GM18517 (cell line): ENCODE measurements at regions not wholly inside any gene's neighbourhood (a gene's known extent, or its start where the extent isn't known, plus 50 kb on each side); places are given as distances from the start of the nearest gene placed in this dataset.
"Not testable (repeated sequence)": the region's sequence is repeated elsewhere in the genome, so short reads cannot be mapped to it uniquely, and the experiment has no call there.

Source experiments
- ATAC-seq: cut with Tn5 transposase; IDR thresholded peaks from one replicate; pipeline ENCODE4 v1.9.1; 2021; ENCODE audit warnings: mild to moderate bottlenecking, moderate library complexity; ENCODE audit not compliant: unreplicated experiment

- no peak for ATAC-seq
These were observed 854.5 kb upstream of the EYS start for GRCh38 chr6:66561479-66561878.

- no peak for ATAC-seq
These were observed 851.2 kb upstream of the EYS start for GRCh38 chr6:66558189-66558588.

GRCh38 chr6:66556936-66557335 lies 849.9 kb upstream of the EYS start:
- no peak for ATAC-seq

- ATAC-seq = no peak
These were observed 848.1 kb upstream of the EYS start for GRCh38 chr6:66555082-66555481.

DNA sequence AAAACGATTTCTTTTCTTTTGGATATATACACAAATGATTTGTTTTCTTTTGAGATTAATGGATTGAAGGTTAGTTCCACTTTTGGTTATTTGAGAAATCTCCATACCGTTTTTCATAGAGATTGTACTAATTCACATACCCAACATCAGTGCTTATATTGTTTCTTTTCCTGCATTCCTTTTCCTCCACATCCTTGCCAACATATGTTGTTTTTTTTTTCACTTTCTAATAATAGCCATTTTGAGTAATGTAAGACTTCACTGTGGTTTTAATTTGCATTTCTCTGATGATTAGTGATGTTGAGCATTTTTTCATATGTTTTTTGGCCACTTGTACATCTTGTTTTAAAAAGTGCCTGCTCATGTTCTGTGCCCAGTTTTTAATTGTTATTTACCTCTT lies 846.4 kb upstream of the EYS start:
- ATAC-seq = no peak

DNA sequence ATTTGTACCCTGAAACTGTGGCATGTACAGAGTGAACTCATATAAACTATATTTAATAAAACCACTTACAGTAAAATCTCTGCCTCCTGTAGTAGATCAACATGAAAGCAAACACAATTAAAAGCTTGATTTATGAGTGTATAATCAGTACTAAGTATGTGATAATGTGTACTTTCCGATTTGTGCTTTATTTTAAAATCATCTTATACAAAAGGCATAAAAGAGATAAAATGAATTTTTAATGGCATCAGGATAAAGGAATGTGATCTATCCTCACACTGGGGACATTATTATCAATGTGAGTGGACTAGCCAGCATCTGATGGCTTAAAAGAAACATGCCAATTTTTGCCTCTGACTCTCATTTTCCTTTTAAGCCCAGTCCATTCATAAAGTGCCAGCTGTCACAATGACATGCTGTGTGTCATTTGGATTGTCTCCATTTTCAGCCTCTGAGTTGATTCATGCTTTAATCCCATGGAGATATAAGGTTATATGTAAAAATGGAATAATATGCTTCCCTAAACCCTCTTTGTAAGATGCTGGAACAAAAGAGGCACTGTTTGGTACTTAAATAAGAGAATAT lies 831.6 kb upstream of the EYS start:
- no peak for ATAC-seq

DNA sequence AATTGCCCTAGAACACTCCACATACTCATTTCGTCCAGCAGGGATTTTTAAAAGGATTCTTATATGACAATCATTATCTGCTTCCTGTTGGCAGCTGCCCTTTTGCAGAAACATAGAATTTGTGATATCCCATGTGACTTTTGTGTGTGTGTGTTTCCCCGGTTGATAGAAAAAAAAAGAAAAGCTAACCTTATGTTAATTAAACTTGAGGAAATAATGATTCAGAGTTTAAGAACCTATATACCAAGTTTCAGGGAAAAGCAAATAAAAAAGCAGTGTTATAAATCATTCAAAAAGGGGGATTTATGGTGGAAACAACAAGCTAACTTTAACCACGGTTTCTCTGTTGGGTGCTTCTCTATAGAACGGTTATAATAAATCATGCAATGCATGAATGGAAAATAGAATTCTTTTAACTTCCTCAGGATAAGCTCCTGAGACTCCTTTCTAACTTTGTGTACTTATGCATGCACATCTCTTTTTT lies 826.9 kb upstream of the EYS start:
- no peak for ATAC-seq

DNA sequence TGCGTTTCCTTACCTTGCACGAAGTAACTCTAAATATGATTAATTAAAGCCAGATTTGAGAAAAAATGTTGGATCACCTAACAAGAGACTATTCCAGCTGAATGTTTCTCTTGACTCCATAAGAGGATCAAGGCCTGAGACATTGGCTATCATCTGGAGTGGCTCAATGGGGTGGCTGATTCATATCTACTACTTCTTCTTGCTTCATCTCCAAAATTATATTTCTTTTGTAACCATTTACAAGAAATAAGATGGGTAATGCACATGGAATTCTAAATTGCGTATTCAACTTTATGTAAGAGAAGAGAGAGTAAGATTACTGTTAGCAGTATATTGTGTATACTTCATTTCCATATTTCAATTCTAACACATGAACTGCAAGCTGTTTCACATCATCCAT lies 819.0 kb upstream of the EYS start:
- ATAC-seq = no peak

GRCh38 chr6:66522864-66523263 lies 815.8 kb upstream of the EYS start:
- ATAC-seq = no peak

DNA sequence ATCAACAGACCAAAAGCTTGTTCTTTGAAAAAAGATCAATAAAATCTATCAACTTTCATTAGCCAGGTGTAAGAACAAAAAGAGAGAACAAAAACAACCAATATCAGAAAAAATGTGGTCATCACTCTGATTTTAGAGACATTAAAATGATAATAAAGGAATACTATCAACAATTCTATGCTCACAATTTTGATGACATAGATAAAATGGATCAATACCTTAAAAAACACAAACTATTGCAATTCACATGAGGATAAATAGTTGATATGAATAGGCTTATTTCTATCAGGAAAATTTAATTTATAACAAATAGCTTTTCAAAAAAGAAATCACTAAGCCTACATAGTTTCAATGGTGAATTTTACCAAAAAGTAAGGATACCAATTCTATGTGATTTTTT lies 809.4 kb upstream of the EYS start:
- ATAC-seq = no peak

DNA sequence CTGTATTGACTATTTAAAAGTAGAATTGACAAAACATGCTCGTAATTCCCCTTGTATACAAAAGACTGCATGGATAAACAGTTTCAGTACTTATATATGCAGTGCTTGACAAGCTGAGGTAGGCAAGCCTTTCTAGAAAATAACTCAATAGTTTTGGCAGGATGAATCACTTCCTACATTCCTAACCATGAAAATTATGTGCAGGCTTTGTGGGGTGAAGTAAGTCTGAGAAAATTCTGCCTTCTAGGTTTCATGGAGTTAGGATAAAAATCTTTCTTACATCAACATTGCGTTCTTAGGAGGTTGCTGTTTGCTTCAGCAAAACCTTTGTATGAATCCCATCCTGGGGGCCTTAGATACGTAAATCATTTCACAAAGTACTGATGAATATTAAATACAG lies 801.4 kb upstream of the EYS start:
- no peak for ATAC-seq

DNA sequence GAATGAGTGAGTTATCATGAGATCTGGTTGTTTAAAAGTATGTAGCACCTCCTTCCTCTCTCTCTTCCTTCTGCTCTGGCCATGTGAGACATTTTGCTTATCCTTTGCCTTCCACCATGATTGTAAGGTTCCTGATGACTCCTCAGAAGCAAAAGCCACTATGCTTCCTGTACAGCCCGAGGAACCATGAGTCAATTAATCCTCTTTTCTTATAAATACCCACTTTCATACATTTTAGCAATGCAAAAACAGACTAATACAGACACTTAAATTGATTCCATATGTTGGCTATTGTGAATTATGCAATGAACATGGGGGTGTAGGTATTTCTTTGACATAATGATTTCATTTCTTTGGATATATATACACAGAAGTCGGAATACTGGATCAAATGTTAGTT lies 792.8 kb upstream of the EYS start:
- ATAC-seq = no peak

GRCh38 chr6:66496659-66497058 lies 789.6 kb upstream of the EYS start:
- no peak for ATAC-seq

- not testable (repeated sequence) for ATAC-seq
These were observed 787.6 kb upstream of the EYS start for GRCh38 chr6:66494643-66495042.

DNA sequence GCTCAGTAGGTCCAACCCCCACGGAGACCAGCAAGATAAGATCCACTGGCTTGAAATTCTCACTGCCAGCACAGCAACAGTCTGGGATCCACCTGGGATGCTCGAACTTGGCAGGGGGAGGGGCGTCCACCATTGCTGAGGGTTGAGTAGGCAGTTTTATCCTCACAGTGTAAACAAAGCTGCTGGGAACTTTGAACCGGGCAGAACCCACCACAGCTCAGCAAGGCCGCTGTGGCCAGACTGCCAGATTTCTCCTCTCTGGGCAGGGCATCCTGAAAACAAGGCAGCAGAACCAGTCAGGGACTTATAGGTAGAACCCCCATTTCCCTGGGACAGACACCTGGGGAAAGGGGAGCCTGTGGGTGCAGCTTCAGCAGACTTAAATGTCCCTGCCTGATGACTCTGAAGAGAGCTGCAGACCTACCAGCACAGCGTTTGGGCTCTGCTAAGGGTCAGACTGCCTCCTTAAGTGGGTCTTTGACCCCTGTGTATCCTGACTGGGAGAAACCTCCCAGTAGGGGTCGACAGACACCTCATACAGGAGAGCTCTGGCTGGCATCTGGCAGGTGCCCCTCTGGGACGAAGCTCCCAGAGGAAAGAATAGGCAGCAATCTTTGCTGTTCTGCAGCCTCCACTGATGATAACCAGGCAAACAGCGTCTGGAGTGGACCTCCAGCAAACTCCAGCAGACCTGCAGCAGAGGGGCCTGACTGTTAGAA lies 782.4 kb upstream of the EYS start:
- ATAC-seq = no peak

DNA sequence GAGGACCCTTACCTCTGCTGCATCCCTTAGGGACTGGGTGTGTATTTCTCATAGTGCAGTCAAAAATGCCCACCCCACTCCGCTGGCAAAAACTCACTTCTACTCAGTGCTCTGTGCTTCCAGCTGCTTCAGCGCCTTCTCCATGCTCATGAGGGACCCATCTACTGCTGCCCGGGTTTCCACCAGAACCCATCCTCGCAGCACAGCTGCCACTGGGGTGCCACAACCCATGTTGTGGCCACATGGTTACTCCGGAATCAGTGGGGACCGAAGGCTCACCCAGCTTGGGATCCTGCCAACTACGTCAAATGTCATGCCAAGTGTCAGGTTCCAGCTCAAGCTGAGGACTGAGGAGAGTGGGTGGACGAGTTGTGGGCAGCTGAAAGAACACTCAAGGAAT lies 774.2 kb upstream of the EYS start:
- ATAC-seq = no peak

- no peak for ATAC-seq
These were observed 771.7 kb upstream of the EYS start for GRCh38 chr6:66478705-66479104.

DNA sequence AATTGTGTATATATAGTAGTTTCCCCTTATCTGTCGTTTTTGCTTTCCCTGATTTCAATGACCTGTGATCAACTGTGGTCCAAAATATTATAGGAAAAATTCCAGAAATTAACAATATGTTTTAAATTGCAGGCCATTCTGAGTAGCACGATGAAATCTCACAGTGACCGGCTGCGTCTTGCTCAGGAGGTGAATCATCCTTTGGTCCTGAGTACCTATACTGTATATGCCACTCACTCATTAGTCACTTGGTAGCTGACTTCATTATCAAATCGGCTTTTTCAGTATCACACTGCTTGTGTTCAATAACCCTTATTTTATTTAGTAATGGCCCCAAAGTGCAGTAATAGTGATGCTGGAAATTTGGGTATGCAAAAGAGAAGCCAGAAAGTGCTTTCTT lies 728.3 kb upstream of the EYS start:
- ATAC-seq = no peak

DNA sequence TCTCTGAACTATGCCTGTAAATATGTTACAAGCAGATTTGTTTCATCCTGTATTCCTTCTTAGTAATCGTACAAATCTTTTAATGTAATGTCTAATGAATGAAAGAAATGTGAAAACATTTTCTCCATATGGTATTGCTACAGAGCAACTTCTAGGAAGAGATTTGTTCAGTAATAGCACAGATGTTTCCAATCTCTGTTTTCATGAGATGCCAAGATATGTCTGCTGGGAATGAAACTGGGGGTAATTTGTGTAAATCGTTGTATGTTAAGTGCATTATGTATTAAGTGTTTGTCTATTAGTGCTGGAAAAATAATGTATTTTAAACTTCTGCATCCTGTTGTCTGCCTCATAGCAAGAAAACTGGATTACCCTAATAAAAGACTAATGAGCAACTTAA lies 722.2 kb upstream of the EYS start:
- ATAC-seq = no peak

DNA sequence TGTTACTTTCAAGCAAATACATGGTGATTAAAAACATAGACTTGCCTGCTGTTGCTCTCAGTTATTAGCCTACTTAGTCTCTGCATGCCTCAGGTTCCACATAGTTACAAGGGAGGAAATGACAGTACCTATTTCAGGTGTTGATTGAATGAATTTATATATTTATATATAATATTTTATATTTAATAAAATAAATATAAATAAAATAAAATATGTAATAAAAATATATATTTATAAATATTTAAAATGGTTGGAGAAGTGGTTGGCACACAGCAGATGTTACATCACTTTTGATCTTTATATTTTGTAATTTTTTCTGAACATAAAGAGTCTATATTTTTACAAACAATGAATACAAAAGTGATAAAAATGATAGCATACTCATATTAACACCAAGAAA lies 716.0 kb upstream of the EYS start:
- ATAC-seq = no peak

DNA sequence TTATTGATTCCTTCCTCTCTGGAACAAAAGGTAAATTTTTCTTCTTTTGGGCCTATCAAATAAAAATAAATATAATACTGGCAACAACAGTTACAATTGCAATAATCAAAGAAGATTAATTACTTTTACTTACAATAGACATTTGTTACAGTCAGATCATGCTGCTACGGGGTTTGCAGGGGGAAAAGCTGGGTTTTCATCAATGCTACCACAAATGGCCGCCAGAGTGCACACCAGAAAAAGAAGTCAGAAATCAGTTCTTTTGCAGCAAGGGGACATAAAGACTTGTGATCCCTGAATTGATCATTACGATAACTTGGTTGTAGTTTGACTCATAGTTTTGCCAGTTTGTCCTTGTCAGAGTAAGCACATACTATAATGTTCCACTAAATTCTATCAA lies 714.5 kb upstream of the EYS start:
- ATAC-seq = no peak

DNA sequence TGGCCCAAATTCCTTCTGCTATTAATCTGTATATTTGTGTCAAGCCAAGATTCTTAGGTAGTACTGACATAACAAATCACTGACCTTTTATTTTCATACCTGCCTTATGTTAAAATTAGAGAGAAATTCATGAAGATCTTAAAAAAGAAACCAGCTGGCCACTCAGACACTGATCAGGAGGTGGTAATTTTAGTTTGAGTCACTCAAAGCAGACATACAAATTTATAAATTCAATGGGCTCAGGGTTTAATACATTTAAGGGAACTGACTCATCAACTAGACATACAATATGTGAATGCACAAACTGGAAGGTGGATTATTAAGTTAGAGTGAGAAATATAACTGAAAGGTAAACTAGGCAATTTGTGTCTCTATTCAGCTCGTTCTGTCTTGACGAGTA lies 711.9 kb upstream of the EYS start:
- no peak for ATAC-seq

DNA sequence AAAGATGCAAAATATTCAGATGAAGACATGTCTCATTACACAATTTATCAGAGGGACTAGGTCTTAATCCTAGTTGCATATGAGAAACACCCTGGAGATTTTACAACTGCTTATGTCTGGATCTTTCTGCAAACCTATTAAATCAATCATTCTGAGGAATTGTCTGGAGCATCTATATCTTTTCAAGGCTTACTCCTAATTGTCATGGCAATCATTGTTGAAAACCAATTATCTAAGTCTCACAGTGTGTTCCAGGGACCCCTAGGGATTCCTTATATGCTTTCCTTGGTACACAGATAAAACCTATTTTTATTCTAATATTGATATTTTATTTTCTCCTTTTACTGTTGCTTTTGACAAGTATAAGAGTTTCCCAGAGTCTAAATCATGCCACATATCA lies 696.9 kb upstream of the EYS start:
- ATAC-seq = no peak
